GM19239 (cell line): ENCODE measurements at regions not wholly inside any gene's neighbourhood (a gene's known extent, or its start where the extent isn't known, plus 50 kb on each side); places are given as distances from the start of the nearest gene placed in this dataset.

Experiments
- DNase-seq: peaks from one replicate; pipeline ENCODE4 v3.0.0; 2011; ENCODE audit warnings: low spot score; ENCODE audit not compliant: insufficient read length
- FAIRE-seq: peaks from 2 replicates; lab custom pipeline; 2011; peaks lifted over from hg19 to GRCh38; lab: Jason Lieb, UNC

DNA sequence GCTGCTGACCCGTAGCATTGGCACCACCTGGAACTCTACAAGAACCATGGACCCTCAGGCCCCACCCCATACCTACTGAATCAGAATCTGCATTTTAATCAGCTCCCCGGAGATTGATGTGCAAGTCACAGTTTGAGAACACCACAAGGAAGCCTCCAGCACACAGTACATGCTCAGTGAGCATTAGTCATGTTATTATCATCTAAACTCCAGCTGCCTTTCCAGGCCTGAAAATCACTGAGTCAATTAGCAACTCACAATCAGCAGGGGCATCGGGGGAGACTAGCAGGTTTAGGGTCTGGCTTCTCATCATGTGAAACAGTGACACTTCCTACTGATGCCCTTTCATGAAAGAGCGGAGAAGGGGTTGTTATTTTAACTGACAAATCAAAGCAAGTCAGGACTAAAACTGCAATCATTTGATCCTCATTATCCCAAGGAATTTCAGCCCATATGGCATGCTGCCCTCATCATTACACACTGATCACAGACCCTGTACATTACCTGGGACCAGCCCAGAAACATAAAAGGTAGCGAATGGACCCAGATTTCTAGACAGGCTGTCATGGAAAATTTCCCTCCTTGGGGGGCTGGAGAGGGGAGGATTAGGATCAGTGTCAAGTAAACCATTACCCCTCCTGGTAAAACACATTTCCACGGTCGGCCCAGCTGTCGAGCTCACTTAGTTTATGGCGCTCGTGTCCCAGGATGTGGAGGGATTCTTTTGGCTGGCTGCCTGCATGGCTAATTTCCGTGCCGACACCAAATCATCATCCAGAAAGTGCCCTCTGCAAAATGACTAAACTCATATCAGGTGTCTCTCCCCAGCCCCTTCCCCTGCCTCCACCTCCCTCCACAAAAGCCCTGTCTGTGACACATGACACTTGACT, 122.8 kb downstream of the PRLHR start:
- DNase-seq, result no peak
- no peak for FAIRE-seq

DNA sequence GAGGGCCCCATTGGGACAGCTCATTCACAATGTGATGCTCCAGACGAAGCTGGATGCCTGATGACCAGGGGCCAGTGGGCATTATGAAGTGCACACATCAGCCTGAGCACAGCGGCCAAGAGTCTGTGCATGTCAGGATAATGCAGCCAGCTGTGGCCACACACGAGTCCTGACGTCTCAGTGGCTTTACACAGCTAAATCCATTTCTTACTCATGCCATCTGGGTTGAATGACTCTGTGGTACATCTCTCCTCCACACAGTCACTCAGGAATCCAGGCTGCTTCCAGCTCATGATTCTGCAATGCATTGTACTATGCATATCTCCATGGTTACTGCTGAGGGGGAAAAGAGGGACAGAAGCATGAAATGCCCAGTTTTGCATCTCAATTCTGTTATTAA, 123.6 kb downstream of the PRLHR start:
- FAIRE-seq (no peak), DNase-seq (no peak)

DNA sequence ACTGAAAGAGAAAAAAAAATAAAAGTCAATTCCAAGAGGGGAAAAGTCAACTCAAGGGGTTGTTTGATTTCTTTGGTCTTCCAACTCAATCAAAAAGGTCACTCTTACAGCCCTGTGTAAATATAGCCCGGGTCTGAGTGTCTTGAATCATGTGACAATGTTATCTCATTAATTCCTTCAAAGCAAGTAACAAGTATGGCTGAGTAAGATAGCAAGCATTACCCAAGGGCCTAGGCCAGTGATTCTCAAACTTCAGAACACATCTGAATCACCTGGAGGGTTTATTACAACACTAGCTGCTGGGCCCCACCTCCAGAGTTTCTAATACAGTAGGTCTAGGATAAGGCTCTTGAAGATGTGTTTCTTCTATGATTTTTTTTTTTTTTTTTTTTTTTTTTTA, 125.0 kb downstream of the PRLHR start:
- FAIRE-seq, result no peak
- DNase-seq, result no peak

DNA sequence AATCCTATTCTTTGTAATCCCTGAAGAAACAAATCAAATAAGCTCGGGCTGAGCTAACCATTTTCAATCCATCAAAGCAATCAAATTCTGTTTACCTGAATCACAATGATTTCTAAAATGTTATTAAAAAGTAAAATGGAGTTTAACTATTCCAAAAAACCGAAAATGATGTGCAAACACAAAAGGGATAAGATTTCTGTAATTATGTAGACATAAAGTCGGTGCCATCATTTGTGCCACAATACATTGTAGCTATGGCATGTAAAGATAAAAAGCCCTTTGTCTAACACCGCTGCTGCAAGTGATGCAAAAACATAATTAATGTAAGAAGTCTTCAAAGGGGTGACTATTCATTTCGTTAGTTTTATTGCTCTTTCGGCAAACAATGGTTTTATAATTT, 125.1 kb upstream of the FAM204A start:
- no peak for FAIRE-seq

DNA sequence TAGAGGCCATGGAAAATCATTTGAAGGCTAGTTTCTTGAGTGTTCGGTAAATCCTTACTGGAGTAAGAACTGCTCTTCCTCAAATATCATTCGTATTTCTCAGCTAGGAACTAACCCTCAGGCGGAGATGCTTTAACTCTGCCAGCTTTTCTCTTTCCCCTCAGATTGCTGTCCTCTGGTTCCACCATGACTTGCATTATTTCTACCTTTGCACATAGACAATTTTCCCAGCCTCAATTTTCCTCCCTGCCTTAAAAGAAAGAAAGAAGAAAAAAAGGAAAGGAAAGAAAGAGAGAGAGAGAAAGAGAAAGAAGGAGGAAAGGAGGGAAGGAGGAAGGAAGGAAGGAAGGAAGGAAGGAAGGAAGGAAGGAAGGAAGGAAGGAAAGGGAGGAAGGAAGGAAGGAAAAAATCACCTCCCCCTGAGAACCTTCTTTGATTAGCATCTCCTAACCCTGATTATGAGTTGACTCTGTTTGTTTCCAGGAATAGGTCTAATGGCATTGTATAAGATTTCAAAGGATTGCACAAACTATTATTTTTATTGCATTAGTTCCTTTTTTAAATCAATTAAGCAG, 123.3 kb upstream of the FAM204A start:
- FAIRE-seq, result no peak

More for the DNA sequence above, 125.1 kb upstream of the FAM204A start:
- no peak for DNase-seq

DNA sequence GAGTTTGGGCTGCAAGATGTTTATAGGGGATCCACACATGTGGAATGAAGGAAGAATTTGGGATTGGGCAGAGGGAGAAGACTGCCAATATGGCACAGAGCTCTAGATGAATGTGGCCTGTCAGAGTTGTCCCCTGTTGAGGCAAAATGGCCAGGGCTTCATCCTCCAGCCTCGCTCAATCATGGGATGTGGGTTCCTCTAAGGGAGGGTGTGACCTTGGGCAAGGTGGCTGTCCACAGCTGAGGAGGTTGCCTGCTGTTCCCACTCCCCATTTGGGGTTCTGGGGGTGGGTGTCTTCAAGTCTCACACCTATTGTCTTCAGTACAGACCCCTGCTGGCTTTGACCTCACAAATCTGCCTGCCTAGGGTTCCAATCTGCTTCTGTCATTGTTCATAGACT, 121.6 kb upstream of the FAM204A start:
- DNase-seq (no peak), FAIRE-seq (no peak)

More for the DNA sequence above, 123.3 kb upstream of the FAM204A start:
- DNase-seq, result no peak

DNA sequence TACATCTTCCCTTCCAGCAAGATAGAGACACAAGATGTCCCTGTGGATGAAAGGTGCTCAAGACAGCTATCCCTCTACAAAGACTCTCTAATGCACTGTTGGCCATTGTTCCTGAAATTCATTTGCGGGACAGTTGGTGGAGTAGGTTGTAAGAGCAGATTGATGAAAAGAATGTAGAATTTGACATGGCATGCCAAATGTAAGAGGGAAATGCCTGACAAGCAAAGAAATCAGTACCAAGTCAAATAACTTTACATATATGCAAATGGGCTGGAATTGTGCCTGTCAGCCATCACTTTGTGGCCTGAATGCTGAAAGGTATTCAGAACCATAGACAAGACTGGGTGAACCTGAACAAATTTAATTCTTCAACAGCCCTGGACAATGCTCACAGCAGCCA, 120.3 kb upstream of the FAM204A start:
- DNase-seq (no peak), FAIRE-seq (no peak)

DNA sequence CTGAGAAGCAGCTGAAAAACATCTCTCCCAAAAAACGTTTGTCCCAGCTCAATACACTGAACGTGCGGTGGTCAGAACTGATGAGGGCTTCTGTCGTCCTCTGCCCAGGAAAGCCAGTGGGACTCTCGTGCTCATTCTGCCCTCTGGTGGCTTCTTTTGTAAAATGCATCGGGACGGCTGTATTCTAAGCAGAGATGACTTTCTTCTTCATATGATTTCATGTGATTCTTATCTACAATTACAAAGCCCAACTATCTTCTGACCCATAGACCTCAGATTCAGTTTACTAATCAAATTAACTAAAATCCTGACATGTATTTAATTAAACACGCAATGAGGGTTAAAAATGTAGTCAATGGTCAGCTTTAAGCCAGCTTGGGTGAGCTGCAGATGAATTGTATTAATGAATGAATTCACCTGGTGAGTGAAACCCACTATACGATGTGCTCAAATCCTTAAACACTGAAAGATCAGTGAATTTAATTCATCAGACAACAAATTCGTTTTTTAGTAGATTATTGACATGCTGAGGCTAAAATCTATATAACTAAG, 117.6 kb upstream of the FAM204A start:
- peak; percentile 79 for FAIRE-seq
- DNase-seq, result peak; percentile 44

DNA sequence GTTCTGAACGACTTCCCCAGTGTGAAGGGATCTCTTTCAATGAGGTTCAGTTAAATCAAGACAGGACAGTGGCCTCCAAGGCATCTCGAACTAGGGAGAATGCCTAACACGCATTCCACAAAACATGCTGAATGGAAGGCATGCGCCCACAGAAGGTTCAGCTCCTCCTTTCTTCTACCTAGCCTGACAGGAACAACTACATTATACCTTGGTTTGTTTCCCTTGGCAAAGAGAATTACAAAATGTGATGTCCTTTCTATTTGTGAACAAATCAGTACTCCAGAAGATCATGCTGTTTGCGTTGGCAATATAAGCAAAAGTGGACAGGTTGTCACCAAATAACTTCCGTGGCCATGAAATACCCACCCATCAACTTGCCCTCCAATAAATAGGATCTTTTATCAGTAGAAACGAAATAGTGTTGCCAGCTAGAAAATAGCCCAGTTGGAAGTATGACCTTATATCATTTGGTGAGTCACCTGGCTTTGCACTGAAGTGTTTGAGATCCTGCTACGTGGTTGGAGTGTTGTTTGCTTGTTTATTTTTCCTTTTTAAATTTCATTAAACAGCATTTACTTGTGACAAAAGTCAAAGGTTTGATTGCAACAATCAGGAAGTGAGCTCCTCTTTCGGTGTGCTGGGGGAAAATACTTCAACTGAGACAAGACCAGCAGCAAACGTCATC, 117.0 kb upstream of the FAM204A start:
- FAIRE-seq, result no peak
- DNase-seq, result no peak

DNA sequence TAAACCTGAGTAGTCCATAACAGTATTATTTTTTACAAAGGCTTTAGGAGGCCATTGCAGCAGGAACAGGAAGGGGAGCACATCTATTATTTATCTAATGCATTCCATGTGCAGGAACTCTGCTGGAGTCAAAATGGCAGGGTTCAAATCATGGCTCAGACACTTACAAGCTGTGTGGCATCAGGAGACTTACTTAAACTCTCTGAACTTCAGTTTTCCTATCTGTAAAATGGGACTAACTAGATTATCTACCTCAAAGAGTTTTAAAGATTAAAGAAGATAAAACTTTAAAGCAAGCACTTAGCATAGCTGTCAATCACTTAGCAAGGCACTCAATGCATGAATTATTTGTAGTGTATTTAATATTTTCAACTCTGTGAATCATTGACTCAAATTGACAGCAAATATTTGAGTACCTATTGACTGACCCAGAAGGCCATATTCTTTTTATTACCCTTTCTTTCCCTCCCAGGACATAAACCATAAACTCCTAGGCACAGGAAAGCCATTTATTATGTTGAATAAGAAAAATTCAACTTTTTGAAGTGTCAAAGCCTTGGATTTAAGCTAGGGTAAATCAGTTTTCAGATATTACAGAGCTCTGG, 115.8 kb upstream of the FAM204A start:
- DNase-seq (no peak), FAIRE-seq (no peak)

DNA sequence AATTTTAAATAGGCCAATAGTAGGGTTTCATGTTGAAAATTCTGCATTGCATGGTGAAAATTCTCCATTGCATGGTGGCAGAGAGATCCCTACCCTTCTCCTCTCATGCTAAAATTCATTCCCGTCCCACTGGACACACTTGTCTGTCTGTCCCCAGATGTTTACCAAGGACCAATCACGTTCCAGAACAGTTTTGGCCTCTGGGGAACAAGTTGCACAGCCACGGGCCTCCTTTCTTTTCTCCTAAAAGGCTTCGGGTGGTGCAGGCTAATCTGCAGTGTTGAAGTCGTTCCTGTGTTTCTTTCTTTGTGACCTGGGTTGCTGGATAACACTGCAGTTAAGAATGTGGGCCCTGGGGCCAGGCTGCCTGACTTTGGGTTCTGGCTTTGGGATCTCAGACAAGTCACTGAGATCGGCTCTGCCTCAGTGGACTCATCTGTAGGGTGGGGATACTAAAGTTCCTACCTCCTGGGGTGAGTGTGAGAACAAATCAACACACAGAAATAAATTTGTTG, 113.1 kb upstream of the FAM204A start:
- FAIRE-seq (no peak), DNase-seq (no peak)

DNA sequence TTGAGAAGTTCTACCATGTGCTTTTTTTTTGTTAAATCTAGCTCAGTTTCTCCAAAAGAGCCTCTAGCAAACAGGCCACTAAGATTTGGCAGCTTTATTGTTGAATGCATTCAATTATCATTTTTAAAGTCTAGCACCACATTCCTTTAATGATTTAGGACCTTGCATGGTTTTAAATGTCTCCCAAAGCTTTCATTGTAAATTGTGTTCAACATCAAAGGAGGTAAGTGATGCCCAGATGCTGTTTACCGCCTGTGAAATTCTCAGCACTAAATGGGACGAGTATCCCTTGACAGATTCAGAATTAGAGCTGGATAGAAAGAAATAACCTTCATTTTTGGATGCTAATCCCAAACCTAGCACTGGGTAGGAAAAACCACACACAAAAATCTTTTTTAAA, 112.1 kb upstream of the FAM204A start:
- FAIRE-seq, result no peak
- no peak for DNase-seq

DNA sequence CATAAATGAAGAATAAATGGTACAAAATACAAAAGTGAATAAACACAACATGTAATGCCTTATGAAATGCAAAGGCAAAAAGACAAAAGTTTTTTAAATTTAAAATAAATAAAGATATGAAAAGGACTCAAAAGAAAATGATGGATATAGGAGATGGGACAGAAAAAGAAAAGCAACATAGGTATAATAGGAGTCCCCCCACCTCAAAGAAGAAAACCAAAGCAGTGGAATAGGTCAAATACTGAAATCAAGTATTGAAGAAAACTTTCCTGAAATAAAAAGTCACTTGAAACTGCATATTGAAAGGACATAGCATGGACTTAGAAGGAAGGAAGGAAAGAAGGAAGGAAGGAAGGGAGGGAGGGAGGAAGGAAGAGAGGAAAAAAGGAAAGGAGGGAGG, 110.0 kb upstream of the FAM204A start:
- no peak for DNase-seq
- FAIRE-seq, result no peak

DNA sequence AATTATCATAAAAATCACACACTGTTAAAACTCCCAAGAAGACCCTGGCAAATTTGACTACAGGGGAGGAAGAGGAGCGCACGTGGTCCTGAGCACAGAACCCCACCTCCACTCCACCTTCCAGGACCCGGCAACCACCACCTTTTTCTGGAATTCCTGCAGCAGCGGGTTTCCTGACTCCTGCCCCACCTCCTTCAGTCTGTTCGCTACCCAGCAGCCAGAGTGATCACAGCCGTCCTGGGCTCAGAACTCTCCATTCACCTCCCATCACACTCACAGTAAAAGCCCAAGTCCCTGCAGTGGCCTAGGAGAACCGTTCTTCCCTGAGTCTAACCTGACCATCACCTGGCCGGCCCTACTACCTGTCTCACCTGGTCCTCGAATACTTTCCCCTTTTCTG, 107.4 kb upstream of the FAM204A start:
- FAIRE-seq (no peak), DNase-seq (no peak)

DNA sequence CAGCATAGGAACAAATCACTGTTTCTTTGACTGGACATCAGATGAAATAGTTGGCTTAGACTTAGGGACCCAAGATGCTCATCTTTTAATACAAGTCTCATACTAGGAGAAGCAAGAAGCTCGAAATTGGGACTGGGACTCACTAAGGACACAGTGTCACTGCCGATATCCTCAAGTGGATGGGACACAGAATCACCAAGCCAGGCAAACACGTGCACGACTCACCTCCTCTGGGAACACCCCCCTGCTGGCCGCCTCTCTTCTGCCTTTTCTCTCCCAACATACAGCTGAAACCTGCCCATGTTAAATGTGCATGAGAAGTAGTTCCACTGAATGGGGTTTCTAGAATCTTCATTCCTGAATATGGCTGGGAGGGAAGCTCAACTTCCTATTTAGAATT, 106.6 kb upstream of the FAM204A start:
- FAIRE-seq (no peak), DNase-seq (no peak)

DNA sequence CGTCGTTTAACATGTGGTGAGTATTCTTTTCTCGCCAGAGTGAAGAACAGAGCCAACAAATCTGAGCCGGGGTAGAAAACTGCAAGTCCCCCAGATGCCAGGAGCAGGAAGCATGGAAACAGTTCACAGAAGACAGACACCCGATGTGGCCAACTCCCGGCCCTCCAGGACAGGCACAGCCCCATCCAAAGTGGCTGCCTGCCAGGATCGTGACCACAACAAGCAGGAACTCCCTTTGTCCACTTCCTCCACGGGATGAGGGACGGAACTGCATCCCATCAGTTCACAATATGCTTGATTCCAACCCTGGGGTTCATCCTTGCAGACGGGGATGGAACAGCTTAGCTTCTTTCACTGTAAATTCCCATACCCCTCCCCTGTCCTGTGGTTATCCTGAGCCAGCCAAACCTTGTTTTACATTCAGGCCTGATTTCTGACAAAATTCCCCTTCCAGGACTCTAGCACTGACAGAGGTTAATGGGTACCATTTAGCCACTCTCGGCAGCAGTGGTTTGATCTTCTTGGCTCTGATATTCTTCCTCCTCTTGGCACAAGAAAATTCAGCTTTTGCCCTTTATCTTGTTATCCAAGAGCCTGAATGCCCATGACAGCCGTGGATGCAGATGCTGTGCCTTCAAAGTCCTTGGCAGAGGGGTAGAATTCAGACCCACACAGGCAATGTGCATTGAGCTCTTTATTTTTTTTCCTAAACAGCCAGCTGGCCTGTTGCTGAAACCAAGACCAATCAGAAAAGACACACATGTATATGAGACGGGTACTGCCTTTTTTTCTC, 105.5 kb upstream of the FAM204A start:
- DNase-seq (no peak), FAIRE-seq (no peak)

DNA sequence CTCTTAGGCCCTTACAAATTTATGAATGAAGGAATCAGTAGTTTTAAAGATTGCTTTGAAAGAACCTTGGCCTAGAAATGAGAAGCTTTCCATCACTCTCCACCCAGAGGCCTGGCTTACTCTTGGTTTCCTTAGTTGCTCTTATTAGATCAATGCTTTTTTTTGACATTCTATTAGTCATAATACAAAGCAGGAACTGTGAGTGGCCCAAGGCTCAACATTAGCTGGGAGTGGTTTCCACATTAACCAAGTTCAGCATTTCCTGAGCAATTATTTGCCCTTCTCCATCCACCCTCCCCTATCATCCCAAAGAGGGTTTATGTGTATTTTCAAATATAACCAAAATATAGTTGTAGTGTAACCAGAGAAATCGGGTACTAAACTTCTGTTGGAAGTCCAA, 103.4 kb upstream of the FAM204A start:
- no peak for DNase-seq
- FAIRE-seq, result no peak

DNA sequence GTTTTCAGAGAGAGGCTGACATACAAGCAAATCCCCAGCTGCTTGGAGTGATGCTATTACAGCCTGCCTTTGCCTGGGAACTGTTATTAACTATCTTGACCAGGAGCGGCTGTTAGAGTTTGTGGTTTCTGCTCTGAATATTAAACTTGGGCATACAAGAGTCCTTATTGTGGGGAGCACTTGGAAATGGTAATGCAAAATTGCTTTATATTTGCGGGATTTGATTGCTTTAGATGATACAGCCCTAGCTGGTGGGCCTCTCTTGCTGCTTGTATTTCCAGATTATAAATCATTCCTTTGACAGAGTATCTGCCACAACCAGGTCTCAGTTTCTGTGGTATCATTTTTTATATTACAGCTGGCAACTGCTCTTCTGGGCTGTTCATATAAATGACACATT, 101.9 kb upstream of the FAM204A start:
- DNase-seq (no peak), FAIRE-seq (no peak)

DNA sequence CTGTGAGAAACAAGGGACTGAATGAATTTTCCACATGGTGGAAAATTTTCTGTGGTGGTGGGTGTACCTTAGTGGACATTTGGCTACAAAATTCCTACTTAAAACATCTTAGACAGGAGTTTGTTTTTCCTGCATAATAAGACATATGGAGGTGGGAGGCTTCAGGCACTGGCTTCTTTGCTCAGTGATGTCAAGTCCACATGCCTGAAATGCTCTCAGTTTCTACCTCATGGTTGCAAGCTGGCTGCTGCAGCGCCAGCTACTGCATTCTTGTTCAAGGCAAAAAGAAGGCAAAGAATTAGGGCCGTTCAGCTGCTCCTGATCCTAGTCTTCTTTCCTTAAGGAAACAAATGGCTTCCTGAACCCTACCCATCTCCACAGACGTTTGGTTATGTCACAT, 99.9 kb upstream of the FAM204A start:
- FAIRE-seq (no peak), DNase-seq (no peak)

DNA sequence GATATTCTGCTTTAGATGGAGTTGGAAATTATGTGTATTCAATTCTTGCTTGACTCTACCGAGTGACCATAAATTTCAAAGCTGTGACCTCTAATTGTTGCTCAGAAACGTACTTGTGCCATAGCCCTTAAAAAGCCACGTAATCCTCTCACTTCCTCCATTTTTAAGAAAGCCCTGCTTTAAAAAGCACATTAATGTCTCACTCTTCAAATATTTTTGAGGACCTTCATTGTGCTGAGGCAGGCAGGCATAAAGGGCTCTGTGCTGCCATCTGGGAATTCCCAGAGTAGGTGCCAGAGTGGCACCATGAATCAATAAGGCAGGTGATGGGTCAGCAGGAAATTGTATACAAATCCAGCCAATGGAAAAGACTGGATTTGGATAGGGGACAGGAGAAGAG, 97.7 kb upstream of the FAM204A start:
- DNase-seq (no peak), FAIRE-seq (no peak)
